ENCODE measurements at regions not wholly inside any gene's neighbourhood (a gene's known extent, or its start where the extent isn't known, plus 50 kb on each side); places are given as distances from the start of the nearest gene placed in this dataset.

- no peak for DNase-seq (ENCODE audit: low spot score)
These were observed 154.4 kb upstream of the ZNF462 start for GRCh38 chr9:106708475-106709146.

- no peak for DNase-seq (ENCODE audit: low spot score)
These were observed 150.7 kb upstream of the ZNF462 start for GRCh38 chr9:106712279-106712678.

- no peak for DNase-seq (ENCODE audit: low spot score)
These were observed 149.8 kb upstream of the ZNF462 start for GRCh38 chr9:106713206-106713605.

- no peak for DNase-seq (ENCODE audit: low spot score)
These were observed 146.1 kb upstream of the ZNF462 start for GRCh38 chr9:106716820-106717219.

- DNase-seq (ENCODE audit: low spot score): no peak
These were observed 145.3 kb upstream of the ZNF462 start for GRCh38 chr9:106717686-106718085.

- no peak for DNase-seq (ENCODE audit: low spot score)
These were observed 144.0 kb upstream of the ZNF462 start for GRCh38 chr9:106718936-106719335.

- no peak for DNase-seq (ENCODE audit: low spot score)
These were observed 140.8 kb upstream of the ZNF462 start for GRCh38 chr9:106722051-106722753.

GRCh38 chr9:106723926-106724325, 139.0 kb upstream of the ZNF462 start:
- DNase-seq (ENCODE audit: low spot score): no peak

- no peak for DNase-seq (ENCODE audit: low spot score)
These were observed 138.4 kb upstream of the ZNF462 start for GRCh38 chr9:106724566-106724965.

- no peak for DNase-seq (ENCODE audit: low spot score)
These were observed 136.7 kb upstream of the ZNF462 start for GRCh38 chr9:106726070-106726815.

GRCh38 chr9:106727969-106728368, 135.0 kb upstream of the ZNF462 start:
- DNase-seq (ENCODE audit: low spot score): no peak

GRCh38 chr9:106728860-106729259, 134.1 kb upstream of the ZNF462 start:
- DNase-seq (ENCODE audit: low spot score): no peak

- no peak for DNase-seq (ENCODE audit: low spot score)
These were observed 131.1 kb upstream of the ZNF462 start for GRCh38 chr9:106731910-106732309.

GRCh38 chr9:106733828-106734380, 129.1 kb upstream of the ZNF462 start:
- no peak for DNase-seq (ENCODE audit: low spot score)

- no peak for DNase-seq (ENCODE audit: low spot score)
These were observed 125.5 kb upstream of the ZNF462 start for GRCh38 chr9:106737516-106737915.

- no peak for DNase-seq (ENCODE audit: low spot score)
These were observed 124.9 kb upstream of the ZNF462 start for GRCh38 chr9:106738109-106738508.

- no peak for DNase-seq (ENCODE audit: low spot score)
These were observed 117.5 kb upstream of the ZNF462 start for GRCh38 chr9:106745457-106745856.

GRCh38 chr9:106745876-106746275, 117.1 kb upstream of the ZNF462 start:
- no peak for DNase-seq (ENCODE audit: low spot score)

- DNase-seq (ENCODE audit: low spot score): no peak
These were observed 111.3 kb upstream of the ZNF462 start for GRCh38 chr9:106751681-106752080.

- no peak for DNase-seq (ENCODE audit: low spot score)
These were observed 110.4 kb upstream of the ZNF462 start for GRCh38 chr9:106752581-106752980.

GRCh38 chr9:106753155-106753671, 109.8 kb upstream of the ZNF462 start:
- DNase-seq (ENCODE audit: low spot score): no peak

- DNase-seq (ENCODE audit: low spot score): peak; percentile 72
These were observed 107.2 kb upstream of the ZNF462 start for GRCh38 chr9:106755736-106756135.

- DNase-seq (ENCODE audit: low spot score): no peak
These were observed 105.5 kb upstream of the ZNF462 start for GRCh38 chr9:106757514-106757913.
